ENCODE measurements at regions not wholly inside any gene's neighbourhood (a gene's known extent, or its start where the extent isn't known, plus 50 kb on each side); places are given as distances from the start of the nearest gene placed in this dataset.

DNA sequence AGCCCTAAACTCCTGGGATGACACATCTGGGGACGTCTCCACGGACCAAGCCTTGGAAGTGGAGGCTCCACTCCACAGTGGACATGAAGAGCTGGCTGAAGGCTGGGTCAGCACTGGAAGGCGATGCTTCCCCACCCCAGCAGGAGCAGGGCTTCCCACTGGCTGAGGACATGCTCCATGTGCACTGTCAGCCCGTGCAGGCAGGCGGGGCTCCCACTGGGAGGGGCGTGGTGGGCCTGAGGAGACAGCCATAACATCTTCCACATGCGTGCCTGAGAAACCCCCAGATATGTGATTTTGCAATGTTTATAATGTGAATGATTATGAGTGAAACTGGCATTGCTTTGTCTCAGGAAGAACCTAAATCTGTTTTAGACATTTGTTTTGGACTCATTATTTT is 231.3 kb downstream of the KLF13 start:
- DNase-seq: no peak

DNA sequence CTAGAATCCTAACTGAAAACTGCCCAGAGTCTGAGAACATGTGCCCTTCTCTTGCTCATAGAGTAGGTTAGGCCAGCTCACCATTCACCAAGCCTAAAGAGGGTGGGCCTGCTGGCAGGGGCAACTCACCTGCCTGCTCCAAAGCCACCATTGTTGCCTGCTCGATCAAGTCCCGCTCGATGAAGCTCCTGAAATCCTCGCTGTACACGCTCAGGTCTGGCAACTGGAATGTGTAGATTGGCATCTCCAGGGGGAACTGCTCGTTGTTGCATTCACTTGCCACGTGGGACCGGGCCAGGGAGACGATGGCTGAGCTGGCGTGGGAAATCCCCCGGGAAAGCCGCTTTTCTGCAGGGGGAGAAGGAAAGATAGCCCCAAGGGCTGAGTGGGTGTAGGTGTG is 232.2 kb downstream of the KLF13 start:
- DNase-seq: no peak

DNA sequence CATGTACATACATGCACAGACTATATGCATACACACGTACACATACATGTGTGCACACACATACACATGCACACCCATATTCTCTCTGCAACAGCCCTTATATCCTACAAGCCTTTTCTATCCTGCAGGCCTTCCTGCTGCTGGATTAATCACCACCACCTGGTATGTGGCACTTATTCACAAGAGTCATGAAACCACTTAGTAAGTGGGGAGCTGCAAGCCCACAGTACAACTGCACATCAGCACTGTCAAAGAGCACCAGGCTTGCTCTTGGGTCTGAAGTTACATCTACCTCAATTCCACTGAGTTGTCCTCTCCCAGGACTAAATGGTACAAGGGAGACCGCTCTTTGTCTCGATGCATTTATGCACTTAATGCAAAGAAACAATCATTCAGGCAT is 233.2 kb downstream of the KLF13 start:
- no peak for DNase-seq

- no peak for DNase-seq
These were observed 234.0 kb downstream of the KLF13 start for GRCh38 chr15:31560643-31561042.

- DNase-seq: no peak
These were observed 234.5 kb downstream of the KLF13 start for GRCh38 chr15:31561156-31561555.

- DNase-seq: no peak
These were observed 236.4 kb downstream of the KLF13 start for GRCh38 chr15:31563001-31563400.

- DNase-seq: no peak
These were observed 236.8 kb downstream of the KLF13 start for GRCh38 chr15:31563421-31563820.

GRCh38 chr15:31567861-31568260 is 241.2 kb downstream of the KLF13 start:
- no peak for DNase-seq

DNA sequence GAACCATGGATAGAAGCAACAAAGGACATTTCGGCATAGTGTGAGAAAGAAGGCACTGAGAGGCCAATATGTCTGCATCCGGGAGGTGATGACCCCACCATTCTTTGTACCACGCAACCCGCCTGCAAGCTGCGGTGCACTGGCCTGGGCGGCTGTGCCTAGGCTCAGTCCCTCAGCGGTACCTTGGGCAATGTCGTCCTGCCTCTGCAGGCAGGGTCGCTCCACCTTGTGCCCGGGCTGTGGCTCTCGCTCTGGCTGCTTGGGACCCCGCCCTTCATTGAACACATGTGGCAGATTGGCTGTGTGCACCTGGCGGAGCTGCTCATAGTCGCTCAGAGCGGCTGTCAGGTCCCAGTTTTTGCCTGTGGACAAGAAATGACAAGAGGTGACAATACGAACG is 243.2 kb downstream of the KLF13 start:
- DNase-seq: no peak

- DNase-seq: no peak
These were observed 244.0 kb downstream of the KLF13 start for GRCh38 chr15:31570591-31570990.

GRCh38 chr15:31571676-31572075 is 245.0 kb downstream of the KLF13 start:
- peak; percentile 8 for DNase-seq

GRCh38 chr15:31573759-31574158 is 247.1 kb downstream of the KLF13 start:
- DNase-seq: no peak

DNA sequence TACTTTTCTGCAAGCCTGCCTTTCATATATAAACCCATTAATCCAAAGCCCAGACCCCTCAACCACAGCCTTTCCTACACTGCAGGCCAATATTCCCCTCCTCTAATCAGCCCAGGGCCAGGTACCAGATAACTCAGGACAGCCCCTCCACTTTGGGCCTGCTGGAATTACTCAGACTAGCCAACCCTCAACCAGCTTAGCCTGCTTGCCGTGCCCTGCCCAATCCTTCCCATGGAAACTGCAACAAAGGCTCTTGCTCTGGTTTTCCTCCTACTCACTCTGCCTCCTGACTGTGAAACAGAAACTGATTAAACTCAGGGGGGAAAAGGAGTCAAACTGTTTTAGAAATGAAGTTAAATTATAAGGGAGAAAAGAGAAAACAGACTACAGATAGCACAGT is 248.1 kb downstream of the KLF13 start:
- no peak for DNase-seq

GRCh38 chr15:31577108-31577507 is 250.5 kb downstream of the KLF13 start:
- DNase-seq: no peak

GRCh38 chr15:31579282-31579681 is 252.6 kb downstream of the KLF13 start:
- no peak for DNase-seq

DNA sequence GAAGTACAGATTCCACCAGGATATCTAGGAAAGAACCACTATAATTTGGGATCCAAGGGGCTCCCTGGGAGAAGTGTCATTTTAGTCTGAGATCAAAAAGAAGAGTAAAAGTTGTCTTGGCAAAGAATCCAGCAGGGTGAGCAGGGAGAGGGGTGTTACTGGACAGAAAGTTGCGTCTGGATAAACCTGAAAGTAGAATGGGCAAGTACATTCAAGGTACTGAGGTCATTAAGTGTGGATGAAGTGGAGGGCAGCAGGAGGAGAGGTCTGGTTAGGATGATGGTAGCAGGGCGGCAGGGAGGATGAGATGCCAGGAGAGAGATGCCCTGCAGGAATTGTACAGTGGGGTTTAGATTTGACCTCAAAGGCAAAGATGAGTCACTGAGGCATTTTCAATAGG is 253.3 kb downstream of the KLF13 start:
- DNase-seq: no peak

- DNase-seq: no peak
These were observed 257.6 kb downstream of the KLF13 start for GRCh38 chr15:31584195-31584594.

GRCh38 chr15:31585240-31585639 is 258.6 kb downstream of the KLF13 start:
- no peak for DNase-seq

DNA sequence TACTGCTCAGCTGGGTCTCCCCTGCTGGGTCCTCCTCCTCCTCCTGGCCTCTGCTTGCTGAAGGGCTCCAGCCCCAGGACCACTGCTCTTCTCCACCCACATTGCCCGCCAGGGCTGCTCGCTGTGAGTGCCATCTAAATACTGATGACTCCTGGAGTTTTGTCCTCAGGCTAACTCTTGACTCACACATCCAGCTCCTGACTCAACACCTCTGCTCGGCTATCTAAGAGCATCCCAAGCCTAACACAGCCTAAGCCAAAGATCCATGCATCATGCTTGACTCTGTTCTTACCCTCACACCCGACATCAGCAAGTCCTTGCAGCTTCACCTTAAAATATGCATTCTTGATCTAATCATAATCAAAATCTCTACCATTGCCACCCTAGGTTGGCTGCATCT is 260.2 kb downstream of the KLF13 start:
- DNase-seq: no peak

GRCh38 chr15:31587583-31587982 is 260.9 kb downstream of the KLF13 start:
- no peak for DNase-seq

DNA sequence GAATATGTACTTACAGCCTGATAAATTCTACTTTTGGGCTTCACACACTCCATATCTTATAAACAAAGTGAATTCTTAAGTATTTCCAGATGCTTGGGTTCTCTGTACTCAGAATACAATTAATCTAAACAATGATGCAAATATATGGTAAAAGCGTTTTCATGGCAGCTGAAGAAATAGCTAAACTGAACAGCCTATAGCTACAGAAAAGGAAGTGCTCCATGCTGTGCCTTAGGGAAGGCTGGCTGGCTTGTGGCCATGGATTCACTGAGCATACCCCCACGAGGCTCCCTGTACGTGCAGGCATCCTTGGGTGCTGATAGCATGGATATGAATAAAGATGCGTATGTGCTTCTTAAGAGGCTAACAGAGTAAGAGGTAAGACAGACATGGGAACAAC is 264.0 kb downstream of the KLF13 start:
- DNase-seq: no peak

DNA sequence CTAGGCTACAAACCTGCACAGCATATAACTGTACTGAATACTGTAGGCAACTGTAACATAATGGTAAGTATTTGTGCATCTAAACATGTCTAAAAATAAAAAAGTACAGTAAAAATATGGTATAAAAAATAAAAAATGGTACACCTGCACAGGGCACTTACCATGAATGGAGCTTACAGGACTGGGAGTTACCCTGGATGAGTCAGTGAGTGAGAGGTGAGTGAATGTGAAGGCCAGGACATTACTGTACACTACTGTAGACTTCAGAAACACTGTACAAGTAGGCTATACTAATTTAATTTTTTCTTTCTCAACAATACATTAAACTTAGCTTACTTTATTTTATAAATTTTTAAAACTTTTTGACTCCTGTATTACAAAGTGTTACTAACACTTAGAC is 265.3 kb downstream of the KLF13 start:
- DNase-seq: no peak

DNA sequence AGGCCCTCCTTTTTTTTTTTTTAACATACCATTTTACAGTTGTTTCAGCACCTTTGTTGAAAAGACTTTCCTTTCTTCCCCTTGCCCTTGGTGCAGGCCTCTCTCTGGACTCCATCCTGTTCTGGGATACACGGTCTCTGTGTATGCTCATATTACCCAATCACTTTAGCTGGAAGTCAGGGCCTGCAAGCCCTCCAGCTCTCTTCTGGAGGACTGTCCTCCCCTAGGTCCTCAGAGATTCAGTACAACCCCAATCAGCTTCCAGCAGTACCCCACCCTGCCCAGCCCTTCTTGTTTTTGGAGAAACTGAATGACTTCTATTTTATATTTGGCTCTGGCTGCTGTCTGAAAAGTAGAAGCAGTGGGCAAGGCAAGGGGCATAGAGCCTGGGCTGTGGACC is 270.8 kb downstream of the KLF13 start:
- no peak for DNase-seq

DNA sequence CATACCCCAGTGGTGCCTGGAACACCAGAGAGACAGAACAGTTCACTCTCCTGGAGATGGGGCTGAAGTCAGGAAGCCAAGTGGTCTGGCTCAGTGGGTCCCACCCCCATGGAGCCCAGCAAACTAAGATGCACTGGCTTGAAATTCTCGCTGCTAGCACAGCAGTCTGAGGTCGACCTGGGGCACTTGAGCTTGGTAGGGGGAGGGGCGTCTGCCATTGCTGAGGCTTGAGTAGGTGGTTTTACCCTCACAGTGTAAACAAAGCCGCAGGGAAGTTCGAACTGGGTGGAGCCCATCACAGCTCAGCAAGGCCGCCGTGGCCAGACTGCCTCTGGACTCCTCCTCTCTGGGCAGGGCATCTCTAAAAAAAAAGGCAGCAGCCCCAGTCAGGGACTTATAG is 272.0 kb downstream of the KLF13 start:
- DNase-seq: peak; percentile 59

GRCh38 chr15:31605467-31605931 is 278.9 kb downstream of the KLF13 start:
- no peak for DNase-seq

GRCh38 chr15:31606194-31606669 is 279.6 kb downstream of the KLF13 start:
- no peak for DNase-seq

Measured in DMS53 (cell line).